KOPT-K1 (cell line): ENCODE measurements at regions not wholly inside any gene's neighbourhood (a gene's known extent, or its start where the extent isn't known, plus 50 kb on each side); places are given as distances from the start of the nearest gene placed in this dataset.
"Not testable (repeated sequence)": the region's sequence is repeated elsewhere in the genome, so short reads cannot be mapped to it uniquely, and the experiment has no call there.

Experiments used
- H3K27ac ChIP-seq: fragments of 200-600 bp; sonication (generic); 2 replicates; pipeline ENCODE4 v1.5.1; 2016; ENCODE audit warnings: antibody characterized with exemption, mild to moderate bottlenecking, low read depth, low read length; ENCODE audit not compliant: poor library complexity, severe bottlenecking
- H3K36me3 ChIP-seq: fragments of 200-600 bp; sonication (generic); 2 replicates; pipeline ENCODE4 v1.5.1; 2017; ENCODE audit warnings: antibody characterized with exemption, mild to moderate bottlenecking, low read length, moderate library complexity; ENCODE audit not compliant: insufficient read depth
- H3K9me3 ChIP-seq: fragments of 200-600 bp; sonication (generic); 2 replicates; pipeline ENCODE4 v1.5.1; 2017; ENCODE audit warnings: antibody characterized with exemption, low read length, mild to moderate bottlenecking; ENCODE audit not compliant: insufficient read depth, poor library complexity, severe bottlenecking

- H3K27ac ChIP-seq: no peak overlapping the region
- no peaks in the 10 kb centered on the region for H3K9me3 ChIP-seq
- H3K36me3 ChIP-seq: no peaks in the 10 kb centered on the region
Measured at GRCh38 chr6:11486959-11487358, 50.6 kb upstream of the TMEM170B start.

- H3K27ac ChIP-seq: no peak overlapping the region
Measured at GRCh38 chr6:11486486-11486885, 51.1 kb upstream of the TMEM170B start.

GRCh38 chr6:11486051-11486450, 51.5 kb upstream of the TMEM170B start:
- Histone ChIP-seq H3K27ac (no peak overlapping the region), H3K9me3 (no peaks in the 10 kb centered on the region), H3K36me3 (no peaks in the 10 kb centered on the region)

More at GRCh38 chr6:11486486-11486885, 51.1 kb upstream of the TMEM170B start:
- H3K9me3 ChIP-seq: no peaks in the 10 kb centered on the region
- no peaks in the 10 kb centered on the region for H3K36me3 ChIP-seq

GRCh38 chr6:11485271-11485670, 52.3 kb upstream of the TMEM170B start:
- H3K27ac ChIP-seq: no peak overlapping the region
- H3K9me3 ChIP-seq: no peaks in the 10 kb centered on the region
- no peaks in the 10 kb centered on the region for H3K36me3 ChIP-seq

GRCh38 chr6:11484441-11484840, 53.1 kb upstream of the TMEM170B start:
- H3K36me3 ChIP-seq: no peaks in the 10 kb centered on the region
- H3K27ac ChIP-seq: no peak overlapping the region
- no peaks in the 10 kb centered on the region for H3K9me3 ChIP-seq

- no peaks in the 10 kb centered on the region for H3K36me3 ChIP-seq
- no peak overlapping the region for H3K27ac ChIP-seq
- no peaks in the 10 kb centered on the region for H3K9me3 ChIP-seq
Measured at GRCh38 chr6:11482616-11483015, 54.9 kb upstream of the TMEM170B start.

GRCh38 chr6:11480541-11480940, 57.0 kb upstream of the TMEM170B start:
- Histone ChIP-seq H3K9me3 (no peaks in the 10 kb centered on the region), H3K27ac (no peak overlapping the region), H3K36me3 (no peaks in the 10 kb centered on the region)

GRCh38 chr6:11479296-11479695, 58.3 kb upstream of the TMEM170B start:
- Histone ChIP-seq H3K27ac (no peak overlapping the region), H3K9me3 (no peaks in the 10 kb centered on the region), H3K36me3 (no peaks in the 10 kb centered on the region)

- Histone ChIP-seq H3K9me3 (no peaks in the 10 kb centered on the region), H3K27ac (no peak overlapping the region), H3K36me3 (no peaks in the 10 kb centered on the region)
Measured at GRCh38 chr6:11478586-11478985, 59.0 kb upstream of the TMEM170B start.

- Histone ChIP-seq H3K36me3 (no peaks in the 10 kb centered on the region), H3K27ac (no peak overlapping the region), H3K9me3 (no peaks in the 10 kb centered on the region)
Measured at GRCh38 chr6:11475016-11475415, 62.5 kb upstream of the TMEM170B start.

- no peaks in the 10 kb centered on the region for H3K36me3 ChIP-seq
- no peak overlapping the region for H3K27ac ChIP-seq
- H3K9me3 ChIP-seq: no peaks in the 10 kb centered on the region
Measured at GRCh38 chr6:11473008-11473740, 64.4 kb upstream of the TMEM170B start.

- H3K9me3 ChIP-seq: no peaks in the 10 kb centered on the region
- no peak overlapping the region for H3K27ac ChIP-seq
Measured at GRCh38 chr6:11471261-11471660, 66.3 kb upstream of the TMEM170B start.

GRCh38 chr6:11469684-11470083, 67.9 kb upstream of the TMEM170B start:
- Histone ChIP-seq H3K36me3 (no peaks in the 10 kb centered on the region), H3K27ac (no peak overlapping the region), H3K9me3 (no peaks in the 10 kb centered on the region)

More at GRCh38 chr6:11471261-11471660, 66.3 kb upstream of the TMEM170B start:
- no peaks in the 10 kb centered on the region for H3K36me3 ChIP-seq

- not testable (repeated sequence) for H3K36me3 ChIP-seq, H3K27ac ChIP-seq, H3K9me3 ChIP-seq
Measured at GRCh38 chr6:11468271-11468670, 69.3 kb upstream of the TMEM170B start.

- no peaks in the 10 kb centered on the region for H3K9me3 ChIP-seq
- no peaks in the 10 kb centered on the region for H3K36me3 ChIP-seq
- no peak overlapping the region for H3K27ac ChIP-seq
Measured at GRCh38 chr6:11467364-11467763, 70.2 kb upstream of the TMEM170B start.

GRCh38 chr6:11463398-11463780, 74.2 kb upstream of the TMEM170B start:
- no peaks in the 10 kb centered on the region for H3K9me3 ChIP-seq
- no peaks in the 10 kb centered on the region for H3K36me3 ChIP-seq

More at GRCh38 chr6:11463398-11463780, 74.2 kb upstream of the TMEM170B start:
- H3K27ac ChIP-seq: no peak overlapping the region
